Lung (tissue), 11 donors: ENCODE measurements at regions not wholly inside any gene's neighbourhood (a gene's known extent, or its start where the extent isn't known, plus 50 kb on each side); places are given as distances from the start of the nearest gene placed in this dataset.
A peak's percentile ranks its signal among the peaks of the same experiment; 100 is the strongest.

Experiments used
- ATAC-seq: fragments of 200-7000 bp; cut with Tn5 transposase; one replicate; pipeline ENCODE4 v1.9.1; 2020; ENCODE audit warnings: moderate number of reproducible peaks; ENCODE audit not compliant: insufficient read depth, low FRiP score
- DNase-seq, 3 donors: peaks; one replicate each; pipeline ENCODE4 v3.0.0-alpha.2; 2013 to 2017
- H3K27ac ChIP-seq, 2 donors: one replicate each; pipeline ENCODE4 v1.5.1; 2013; ENCODE audit warnings: mild to moderate bottlenecking in 2 of 2, moderate library complexity in 2 of 2, control low read depth in 1 of 2, inconsistent platforms in 1 of 2, low read depth in 1 of 2, low read length in 1 of 2
- H3K27me3 ChIP-seq, 3 donors: one replicate each; pipeline ENCODE4 v1.5.1; 2013; ENCODE audit warnings: low read length in 2 of 3; ENCODE audit not compliant: control insufficient read depth in 3 of 3, insufficient read depth in 3 of 3
- H3K36me3 ChIP-seq, 4 donors: one replicate each; pipeline ENCODE4 v1.5.1; 2013; ENCODE audit warnings: low read length in 4 of 4, mild to moderate bottlenecking in 1 of 4, moderate library complexity in 1 of 4; ENCODE audit not compliant: control insufficient read depth in 4 of 4, insufficient read depth in 4 of 4
- H3K4me1 ChIP-seq, 5 donors: one replicate each; pipeline ENCODE4 v1.5.1; 2013; ENCODE audit warnings: low read length in 5 of 5, mild to moderate bottlenecking in 2 of 5, moderate library complexity in 1 of 5; ENCODE audit not compliant: control insufficient read depth in 5 of 5, insufficient read depth in 5 of 5
- H3K4me3 ChIP-seq: one replicate; pipeline ENCODE4 v1.5.1; 2013; ENCODE audit warnings: mild to moderate bottlenecking, control low read depth, moderate library complexity
- H3K9ac ChIP-seq, 2 donors: one replicate each; pipeline ENCODE4 v1.5.1; 2013; ENCODE audit warnings: low read length in 2 of 2, control low read depth in 1 of 2; ENCODE audit not compliant: insufficient read depth in 1 of 2
- H3K9me3 ChIP-seq, 4 donors: one replicate each; pipeline ENCODE4 v1.5.1; 2013; ENCODE audit warnings: low read length in 3 of 4, mild to moderate bottlenecking in 1 of 4, moderate library complexity in 1 of 4; ENCODE audit not compliant: control insufficient read depth in 4 of 4, insufficient read depth in 3 of 4
- CTCF ChIP-seq: IDR thresholded peaks from 2 replicates; pipeline ENCODE4 v1.5.1; 2012; ENCODE audit warnings: mild to moderate bottlenecking; ENCODE audit errors: control extremely low read depth, extremely low read depth
- WGBS, 2 donors: extraction: QIAGEN DNeasy Blood & Tissue Kit; methylation state at CpG; one replicate each; pipeline ENCODE4 v1.1.7; 2013; 5-methylcytosine and 5-hydroxymethylcytosine counted together
- donor health status: control.
- donor health status: control.
- donor health status: Bipolar disorder and iron deficiency.
- donor health status: healthy.
- donor health status: DM: yes; HTN: yes; CAD: no.

GRCh38 chr4:138045036-138045435 lies 197.1 kb downstream of the SLC7A11 start:
- Histone ChIP-seq H3K9me3 (no peaks in the 10 kb centered on the region), H3K27ac (no peak overlapping the region), H3K4me1 (peaks cover 0 to 5% (median 0%) of the 10 kb centered on the region in 5 donors), H3K27me3 (no peaks in the 10 kb centered on the region), H3K36me3 (no peaks in the 10 kb centered on the region), H3K4me3 (no peak overlapping the region), H3K9ac (no peak overlapping the region)
- no peak for DNase-seq
- no peak for TF ChIP-seq CTCF
- no peak for ATAC-seq
- 54 to 64% methylated on average over 3 of the region's 3 CpGs for WGBS, 2 donors

GRCh38 chr4:138039010-138039409 lies 203.1 kb downstream of the SLC7A11 start:
- Histone ChIP-seq H3K27me3 (no peaks in the 10 kb centered on the region), H3K4me1 (peaks cover 0 to 13% (median 2%) of the 10 kb centered on the region in 5 donors), H3K36me3 (no peaks in the 10 kb centered on the region), H3K9ac (no peak overlapping the region), H3K4me3 (no peak overlapping the region), H3K27ac (no peak overlapping the region), H3K9me3 (no peaks in the 10 kb centered on the region)
- no peak for TF ChIP-seq CTCF
- 71 to 80% methylated on average over 2 of the region's 2 CpGs for WGBS, 2 donors
- no peak for DNase-seq
- no peak for ATAC-seq

- ATAC-seq (peak; percentile 51), DNase-seq (peak; percentile 87 to 98 (median 95))
- H3K27ac ChIP-seq = no peak overlapping the region
- no peaks in the 10 kb centered on the region for H3K9me3 ChIP-seq
- 64 to 82% methylated on average over 3 of the region's 3 CpGs for WGBS, 2 donors
- no peak for TF ChIP-seq CTCF
- H3K9ac ChIP-seq = no peak overlapping the region
- no peak overlapping the region for H3K4me3 ChIP-seq
- peaks cover 0 to 13% (median 2%) of the 10 kb centered on the region in 5 donors for H3K4me1 ChIP-seq
- H3K27me3 ChIP-seq = no peaks in the 10 kb centered on the region
- no peaks in the 10 kb centered on the region for H3K36me3 ChIP-seq
Measured at GRCh38 chr4:138037696-138038095, 204.5 kb downstream of the SLC7A11 start.

- DNase-seq (peak in 2 of 3 donors; percentile 40 to 51), ATAC-seq (peak; percentile 76)
- H3K9ac ChIP-seq = no peak overlapping the region
- H3K27ac ChIP-seq = no peak overlapping the region
- no peaks in the 10 kb centered on the region for H3K9me3 ChIP-seq
- H3K36me3 ChIP-seq = no peaks in the 10 kb centered on the region
- peaks cover 0 to 15% (median 2%) of the 10 kb centered on the region in 5 donors for H3K4me1 ChIP-seq
- TF ChIP-seq CTCF = peak; percentile 14
- 58 to 64% methylated on average over 1 of the region's 1 CpG for WGBS, 2 donors
- H3K4me3 ChIP-seq = no peak overlapping the region
- H3K27me3 ChIP-seq = no peaks in the 10 kb centered on the region
Measured at GRCh38 chr4:138035781-138036258, 206.3 kb downstream of the SLC7A11 start.
